OCI-LY3 (cell line): ENCODE measurements at regions not wholly inside any gene's neighbourhood (a gene's known extent, or its start where the extent isn't known, plus 50 kb on each side); places are given as distances from the start of the nearest gene placed in this dataset.

ENCODE experiments used
- CTCF ChIP-seq: fragments of 200-600, 300-600 bp; sonication (generic); IDR thresholded peaks from 2 replicates; pipeline ENCODE4 v1.5.1; 2014; ENCODE audit warnings: antibody characterized with exemption, low read length, low read depth
- EZH2phosphoT487 ChIP-seq: fragments of 200-600 bp; shearing (Covaris generic); IDR thresholded peaks from 2 replicates; pipeline ENCODE4 v1.6.1; 2018; ENCODE audit warnings: antibody characterized with exemption, mixed run types, low read depth

GRCh38 chr5:96282020-96282419 lies 151.0 kb downstream of the PCSK1 start:
- TF ChIP-seq EZH2phosphoT487 (no peak), CTCF (no peak)
